Stimulated activated CD8-positive, alpha-beta memory T cell treated with anti-CD3 and anti-CD28 coated beads, Interleukin-2, amount 100 ng/mL, for 1 hour (primary cell): ENCODE measurements at regions not wholly inside any gene's neighbourhood (a gene's known extent, or its start where the extent isn't known, plus 50 kb on each side); places are given as distances from the start of the nearest gene placed in this dataset.

Experiments
- DNase-seq, 2 donors: peaks; one replicate each; pipeline ENCODE4 v3.0.0-alpha.2; 2020; ENCODE audit warnings: low read depth in 2 of 2

- DNase-seq = no peak
Observed at GRCh38 chr6:144878577-144878976, 593.4 kb downstream of the UTRN start.

GRCh38 chr6:144879436-144879835 lies 594.3 kb downstream of the UTRN start:
- no peak for DNase-seq

- no peak for DNase-seq
Observed at GRCh38 chr6:144882425-144882824, 597.3 kb downstream of the UTRN start.

- DNase-seq = no peak
Observed at GRCh38 chr6:144883915-144884314, 598.8 kb downstream of the UTRN start.

GRCh38 chr6:144885817-144886216 lies 600.7 kb downstream of the UTRN start:
- DNase-seq = no peak

GRCh38 chr6:144886682-144887081 lies 601.5 kb downstream of the UTRN start:
- DNase-seq = no peak

GRCh38 chr6:144888621-144889020 lies 603.5 kb downstream of the UTRN start:
- no peak for DNase-seq

GRCh38 chr6:144893680-144894151 lies 608.6 kb downstream of the UTRN start:
- DNase-seq = no peak

GRCh38 chr6:144894240-144894639 lies 609.1 kb downstream of the UTRN start:
- no peak for DNase-seq

- DNase-seq = no peak
Observed at GRCh38 chr6:144895313-144896278, 610.5 kb downstream of the UTRN start.

GRCh38 chr6:144896289-144896688 lies 611.2 kb downstream of the UTRN start:
- no peak for DNase-seq

GRCh38 chr6:144896871-144897270 lies 611.7 kb downstream of the UTRN start:
- DNase-seq = no peak

GRCh38 chr6:144897441-144897921 lies 612.3 kb downstream of the UTRN start:
- no peak for DNase-seq

- no peak for DNase-seq
Observed at GRCh38 chr6:144898052-144898689, 613.0 kb downstream of the UTRN start.

GRCh38 chr6:144898741-144899140 lies 613.6 kb downstream of the UTRN start:
- DNase-seq = no peak

GRCh38 chr6:144899161-144899560 lies 614.0 kb downstream of the UTRN start:
- no peak for DNase-seq

GRCh38 chr6:144901412-144901811 lies 616.3 kb downstream of the UTRN start:
- DNase-seq = no peak

GRCh38 chr6:144908004-144908403 lies 622.9 kb downstream of the UTRN start:
- no peak for DNase-seq

GRCh38 chr6:144909753-144910285 lies 624.7 kb downstream of the UTRN start:
- no peak for DNase-seq

GRCh38 chr6:144911322-144911721 lies 626.2 kb downstream of the UTRN start:
- DNase-seq = no peak

- DNase-seq = no peak
Observed at GRCh38 chr6:144912474-144912873, 627.3 kb downstream of the UTRN start.

GRCh38 chr6:144918073-144918472 lies 632.9 kb downstream of the UTRN start:
- DNase-seq = no peak
